HG02885 (cell line): ENCODE measurements at regions not wholly inside any gene's neighbourhood (a gene's known extent, or its start where the extent isn't known, plus 50 kb on each side); places are given as distances from the start of the nearest gene placed in this dataset.

Experiments used
- ATAC-seq: cut with Tn5 transposase; IDR thresholded peaks from one replicate; pipeline ENCODE4 v1.9.1; 2021; ENCODE audit warnings: mild to moderate bottlenecking; ENCODE audit not compliant: unreplicated experiment, poor library complexity

GRCh38 chr11:15884141-15884540, 472.2 kb downstream of the SOX6 start:
- ATAC-seq = no peak

DNA sequence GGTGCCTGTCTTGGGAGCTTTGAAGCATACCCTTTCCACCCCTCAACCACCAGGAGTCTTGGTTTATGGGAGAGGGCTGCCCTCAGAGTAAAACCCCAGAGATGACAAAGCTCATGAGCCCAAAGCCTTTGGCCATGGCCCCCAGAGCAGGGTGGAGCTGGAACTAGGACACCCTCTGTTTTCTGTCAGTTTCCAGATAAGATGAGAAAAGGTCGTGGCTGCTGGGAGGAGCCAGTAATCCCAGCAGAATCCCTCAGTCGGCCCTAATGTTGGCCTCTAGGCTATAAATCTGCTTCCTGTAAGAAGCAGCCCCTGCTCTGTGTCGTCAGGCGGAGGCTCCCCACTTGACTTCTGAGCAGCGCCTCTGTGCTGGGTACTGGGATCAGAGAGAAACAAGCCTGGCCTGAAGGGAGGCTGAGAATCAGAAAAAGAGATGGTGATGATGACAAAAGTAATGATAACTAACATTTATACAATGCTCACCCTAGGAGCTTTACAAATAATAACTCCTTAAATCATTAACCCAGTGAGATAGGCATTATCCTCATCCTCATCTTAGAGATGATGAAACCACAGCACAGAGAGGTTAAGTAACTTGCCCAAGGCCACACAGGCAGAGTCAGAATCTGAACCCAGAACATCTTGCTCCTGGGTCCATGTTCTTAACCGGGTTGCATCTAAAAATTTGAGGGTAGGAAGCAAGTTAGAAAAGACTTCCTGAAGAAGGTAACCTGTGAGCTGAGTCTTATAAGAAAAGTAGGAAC, 471.4 kb downstream of the SOX6 start:
- ATAC-seq = no peak

- ATAC-seq = no peak
Observed at GRCh38 chr11:15885854-15886253, 470.5 kb downstream of the SOX6 start.

DNA sequence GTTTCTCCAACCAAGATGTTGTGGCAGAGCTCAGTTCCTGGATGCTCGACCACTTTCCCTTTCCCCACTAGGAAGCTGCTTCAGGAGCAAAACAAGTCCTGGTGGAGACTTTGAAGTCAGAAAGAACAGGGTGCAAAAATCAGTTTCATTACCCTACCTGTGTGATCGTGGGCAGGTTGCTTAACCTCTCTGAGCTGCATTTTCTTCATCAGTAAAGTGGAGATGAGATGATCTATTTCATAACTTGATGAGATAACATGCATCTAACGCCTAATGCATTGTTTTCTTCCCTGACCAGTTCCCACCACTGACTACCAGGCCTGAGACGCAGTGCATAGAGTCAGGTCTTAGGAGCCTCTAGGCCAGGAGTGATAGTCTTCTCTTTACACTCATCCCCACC, 470.0 kb downstream of the SOX6 start:
- no peak for ATAC-seq

- ATAC-seq = no peak
Observed at GRCh38 chr11:15886866-15887265, 469.5 kb downstream of the SOX6 start.

- no peak for ATAC-seq
Observed at GRCh38 chr11:15888556-15889345, 467.6 kb downstream of the SOX6 start.

GRCh38 chr11:15889363-15890030, 466.8 kb downstream of the SOX6 start:
- no peak for ATAC-seq

GRCh38 chr11:15890031-15890713, 466.2 kb downstream of the SOX6 start:
- ATAC-seq = no peak

DNA sequence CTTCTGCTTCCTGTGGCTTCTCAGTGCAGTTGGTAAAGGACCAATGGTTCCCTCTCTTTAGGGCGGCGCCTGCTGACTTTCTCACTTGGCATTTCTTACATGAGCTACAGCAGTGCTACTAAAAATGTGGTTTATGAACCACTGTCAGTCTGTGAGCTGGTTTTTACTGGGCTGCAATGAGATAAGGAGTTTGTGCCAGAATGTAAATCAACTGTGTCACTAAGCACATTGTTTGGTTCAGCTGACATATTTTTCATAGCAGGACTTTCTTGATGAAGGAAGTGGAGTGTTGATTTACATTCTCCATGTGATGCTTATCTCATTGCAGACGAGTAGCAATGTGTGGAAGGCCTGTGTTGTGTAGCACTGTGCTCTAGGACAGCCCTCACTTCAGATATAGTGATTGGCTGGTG, 463.3 kb downstream of the SOX6 start:
- ATAC-seq = no peak

GRCh38 chr11:15896026-15896425, 460.3 kb downstream of the SOX6 start:
- ATAC-seq = no peak

DNA sequence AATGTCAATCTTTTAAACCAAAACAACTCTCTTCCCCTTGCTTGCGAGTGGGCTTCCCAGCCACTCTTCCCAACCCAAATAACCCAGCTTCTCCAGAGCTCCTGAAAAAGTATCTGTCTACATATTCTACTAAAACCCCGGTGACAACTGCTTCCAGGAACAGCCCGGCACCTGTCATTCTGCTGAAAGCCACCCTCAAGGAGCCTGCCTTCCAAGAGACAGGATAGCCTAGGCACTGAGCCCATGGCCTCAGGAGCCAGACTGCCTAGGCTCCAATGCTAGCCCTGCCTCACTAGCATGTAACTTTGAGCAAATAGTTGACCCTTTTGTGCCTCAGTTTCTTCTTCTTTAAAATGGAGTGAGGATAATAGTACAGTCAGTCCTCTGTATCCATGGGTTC, 459.8 kb downstream of the SOX6 start:
- no peak for ATAC-seq

DNA sequence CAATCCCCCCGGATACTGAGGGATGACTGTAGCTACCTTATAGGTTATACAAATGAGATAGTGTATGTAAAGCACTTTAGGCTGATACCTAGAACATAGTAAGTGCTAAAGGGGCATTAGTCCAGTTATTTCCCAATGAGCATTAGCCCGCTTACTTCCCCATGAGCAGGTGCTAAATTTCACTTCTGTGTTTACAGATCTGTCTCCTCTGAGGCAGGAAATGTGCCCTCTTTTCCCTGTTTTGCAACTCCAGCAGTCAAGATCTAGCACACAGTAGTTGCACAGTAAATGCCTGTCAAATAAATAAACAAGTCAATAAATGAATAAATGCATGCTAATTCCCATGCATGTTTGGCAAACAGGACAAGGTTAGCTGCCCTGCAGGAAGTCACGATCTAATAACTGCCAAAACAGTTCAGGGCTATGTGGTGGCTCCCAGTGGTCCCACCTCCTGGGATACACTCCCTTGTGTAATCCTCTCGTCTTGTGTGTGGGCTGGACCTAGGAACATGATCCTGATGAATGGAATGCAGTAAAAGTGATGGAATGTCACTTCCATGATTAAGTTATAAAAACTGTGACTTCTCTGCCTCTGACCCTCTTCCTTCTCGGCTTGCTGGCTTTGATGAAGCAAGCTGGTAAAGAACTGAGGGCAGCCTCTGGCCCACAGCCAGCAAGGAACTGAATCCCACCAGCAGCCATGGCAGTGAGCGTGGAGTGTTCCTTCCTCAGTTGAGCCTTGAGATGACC, 459.0 kb downstream of the SOX6 start:
- ATAC-seq = no peak

GRCh38 chr11:15901054-15901453, 455.3 kb downstream of the SOX6 start:
- no peak for ATAC-seq

GRCh38 chr11:15901790-15902189, 454.6 kb downstream of the SOX6 start:
- ATAC-seq = no peak

- no peak for ATAC-seq
Observed at GRCh38 chr11:15903246-15903645, 453.1 kb downstream of the SOX6 start.

GRCh38 chr11:15905366-15906104, 450.8 kb downstream of the SOX6 start:
- no peak for ATAC-seq

GRCh38 chr11:15906481-15907035, 449.8 kb downstream of the SOX6 start:
- ATAC-seq = no peak

GRCh38 chr11:15907806-15908205, 448.5 kb downstream of the SOX6 start:
- no peak for ATAC-seq
